Esophagus muscularis mucosa (tissue), 4 donors: ENCODE measurements at regions not wholly inside any gene's neighbourhood (a gene's known extent, or its start where the extent isn't known, plus 50 kb on each side); places are given as distances from the start of the nearest gene placed in this dataset.

Experiments
- DNase-seq: peaks from one replicate; pipeline ENCODE4 v3.0.0-alpha.2; 2017; ENCODE audit errors: extremely low spot score
- H3K27ac ChIP-seq, 4 donors: fragments of 200-600 bp; sonication (generic); replicated peaks in 1 of 4; 1 replicate in 3 of 4; 2 replicates in 1 of 4; pipeline ENCODE4 v1.5.1; 2016 to 2019; ENCODE audit warnings: mild to moderate bottlenecking in 1 of 4
- H3K27me3 ChIP-seq, 4 donors: fragments of 200-600 bp; sonication (generic); one replicate each; pipeline versions ENCODE4 v1.5.1 to v1.6.0; 2016 to 2019
- H3K36me3 ChIP-seq, 4 donors: fragments of 200-600 bp; sonication (generic); one replicate each; pipeline ENCODE4 v1.5.1; 2016 to 2019
- H3K4me1 ChIP-seq, 4 donors: fragments of 200-600 bp; sonication (generic); one replicate each; pipeline ENCODE4 v1.5.1; 2016 to 2019
- H3K4me3 ChIP-seq, 4 donors: fragments of 200-600 bp; sonication (generic); 1 replicate in 2 of 4; 2 replicates in 2 of 4; pipeline ENCODE4 v1.5.1; 2016 to 2019; ENCODE audit warnings: mild to moderate bottlenecking in 4 of 4, moderate library complexity in 1 of 4
- H3K9me3 ChIP-seq, 4 donors: fragments of 200-600 bp; sonication (generic); 1 replicate in 3 of 4; 2 replicates in 1 of 4; pipeline ENCODE4 v1.5.1; 2016 to 2019
- EP300 ChIP-seq: sonication (generic); formaldehyde crosslinking; IDR thresholded peaks from one replicate; pipeline ENCODE4 v1.6.1; 2017; ENCODE audit warnings: antibody characterized with exemption
- POLR2A ChIP-seq: fragments of 450-650 bp; IDR thresholded peaks from one replicate; pipeline ENCODE4 v1.6.1; 2017; ENCODE audit warnings: antibody characterized with exemption, moderate library complexity, mild to moderate bottlenecking, low read depth
- POLR2AphosphoS5 ChIP-seq, 2 donors: sonication (generic); formaldehyde crosslinking; IDR thresholded peaks; one replicate each; pipeline ENCODE4 v1.6.1; 2017; ENCODE audit warnings: antibody characterized with exemption in 2 of 2
- WGBS: methylation state at CpG from one replicate; pipeline ENCODE4 v1.1.5; 2018; 5-methylcytosine and 5-hydroxymethylcytosine counted together
- intact Hi-C: fragments of 100-400 bp; cut with DNase I; formaldehyde crosslinking; loops from one replicate; pipeline ENCODE4 v1.15.1; 2023
- TF ChIP-seq, protein P1 (sequence below), 3 experiments: fragments of 200-600 bp in 2 of 3; fragments of 450-650 bp in 1 of 3; sonication (generic) in 2 of 3; IDR thresholded peaks; one replicate each; pipeline ENCODE4 v1.5.1; 2017 to 2019; ENCODE audit warnings: antibody characterized with exemption in 3 of 3, mild to moderate bottlenecking in 2 of 3, moderate library complexity in 1 of 3

- Histone ChIP-seq H3K27ac (no peak overlapping the region), H3K36me3 (no peaks in the 10 kb centered on the region), H3K9me3 (no peaks in the 10 kb centered on the region), H3K4me3 (no peak overlapping the region), H3K27me3 (no peaks in the 10 kb centered on the region), H3K4me1 (peaks cover 0 to 5% (median 0%) of the 10 kb centered on the region in 4 donors)
- 51% methylated on average over 1 of the region's 1 CpG for WGBS
- intact Hi-C loops = no loop called here
- TF ChIP-seq EP300 = no peak
- no peak for TF ChIP-seq POLR2A
- no peak for TF ChIP-seq POLR2AphosphoS5 (IDR thresholded peaks at IDR 0.05)
- TF ChIP-seq, protein P1, sequence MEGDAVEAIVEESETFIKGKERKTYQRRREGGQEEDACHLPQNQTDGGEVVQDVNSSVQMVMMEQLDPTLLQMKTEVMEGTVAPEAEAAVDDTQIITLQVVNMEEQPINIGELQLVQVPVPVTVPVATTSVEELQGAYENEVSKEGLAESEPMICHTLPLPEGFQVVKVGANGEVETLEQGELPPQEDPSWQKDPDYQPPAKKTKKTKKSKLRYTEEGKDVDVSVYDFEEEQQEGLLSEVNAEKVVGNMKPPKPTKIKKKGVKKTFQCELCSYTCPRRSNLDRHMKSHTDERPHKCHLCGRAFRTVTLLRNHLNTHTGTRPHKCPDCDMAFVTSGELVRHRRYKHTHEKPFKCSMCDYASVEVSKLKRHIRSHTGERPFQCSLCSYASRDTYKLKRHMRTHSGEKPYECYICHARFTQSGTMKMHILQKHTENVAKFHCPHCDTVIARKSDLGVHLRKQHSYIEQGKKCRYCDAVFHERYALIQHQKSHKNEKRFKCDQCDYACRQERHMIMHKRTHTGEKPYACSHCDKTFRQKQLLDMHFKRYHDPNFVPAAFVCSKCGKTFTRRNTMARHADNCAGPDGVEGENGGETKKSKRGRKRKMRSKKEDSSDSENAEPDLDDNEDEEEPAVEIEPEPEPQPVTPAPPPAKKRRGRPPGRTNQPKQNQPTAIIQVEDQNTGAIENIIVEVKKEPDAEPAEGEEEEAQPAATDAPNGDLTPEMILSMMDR (IDR thresholded peaks at IDR 0.05) = no peak
- no peak for DNase-seq
Measured at GRCh38 chr10:57959318-57960006, 308.2 kb downstream of the IPMK start.

- intact Hi-C loops = no loop called here
- WGBS = 90% methylated on average over 2 of the region's 2 CpGs
- no peaks in the 10 kb centered on the region for H3K9me3 ChIP-seq
- H3K4me1 ChIP-seq = no peaks in the 10 kb centered on the region
- DNase-seq = no peak
- no peak overlapping the region for H3K4me3 ChIP-seq
- no peak for TF ChIP-seq POLR2A
- TF ChIP-seq, protein P1 (IDR thresholded peaks at IDR 0.05) = no peak
- no peak for TF ChIP-seq EP300
- no peak overlapping the region for H3K27ac ChIP-seq
- H3K27me3 ChIP-seq = no peaks in the 10 kb centered on the region
- no peaks in the 10 kb centered on the region for H3K36me3 ChIP-seq
Measured at GRCh38 chr10:57955076-57955475, 312.6 kb downstream of the IPMK start.

GRCh38 chr10:57952741-57953140, 315.0 kb downstream of the IPMK start:
- 35% methylated on average over 2 of the region's 2 CpGs for WGBS
- Histone ChIP-seq H3K4me3 (no peak overlapping the region), H3K9me3 (no peaks in the 10 kb centered on the region), H3K4me1 (no peaks in the 10 kb centered on the region), H3K27ac (no peak overlapping the region), H3K36me3 (no peaks in the 10 kb centered on the region), H3K27me3 (no peaks in the 10 kb centered on the region)
- DNase-seq = no peak
- TF ChIP-seq EP300 (no peak), POLR2AphosphoS5 (IDR thresholded peaks at IDR 0.05) (no peak), POLR2A (no peak)
- TF ChIP-seq, protein P1 (IDR thresholded peaks at IDR 0.05) = no peak
- intact Hi-C loops = no loop called here

- Histone ChIP-seq H3K27me3 (no peaks in the 10 kb centered on the region), H3K27ac (no peak overlapping the region), H3K36me3 (no peaks in the 10 kb centered on the region), H3K4me1 (no peaks in the 10 kb centered on the region), H3K9me3 (no peaks in the 10 kb centered on the region), H3K4me3 (no peak overlapping the region)
- no peak for DNase-seq
- TF ChIP-seq EP300 = no peak
- TF ChIP-seq, protein P1 (IDR thresholded peaks at IDR 0.05) = no peak
- no peak for TF ChIP-seq POLR2AphosphoS5 (IDR thresholded peaks at IDR 0.05)
- TF ChIP-seq POLR2A = no peak
- 36% methylated on average over 4 of the region's 4 CpGs for WGBS
- intact Hi-C loops = no loop called here
Measured at GRCh38 chr10:57950442-57950974, 317.2 kb downstream of the IPMK start.

- 88% methylated on average over 2 of the region's 2 CpGs for WGBS
- intact Hi-C loops = no loop called here
Measured at GRCh38 chr10:57948796-57949195, 318.9 kb downstream of the IPMK start.

More at GRCh38 chr10:57948796-57949195, 318.9 kb downstream of the IPMK start:
- Histone ChIP-seq H3K4me3 (no peak overlapping the region), H3K9me3 (no peaks in the 10 kb centered on the region), H3K27me3 (no peaks in the 10 kb centered on the region), H3K36me3 (no peaks in the 10 kb centered on the region), H3K27ac (no peak overlapping the region), H3K4me1 (no peaks in the 10 kb centered on the region)
- DNase-seq = no peak
- TF ChIP-seq POLR2AphosphoS5 (IDR thresholded peaks at IDR 0.05) (no peak), POLR2A (no peak), EP300 (no peak)
- TF ChIP-seq, protein P1 (IDR thresholded peaks at IDR 0.05) = no peak
